ENCODE measurements at regions not wholly inside any gene's neighbourhood (a gene's known extent, or its start where the extent isn't known, plus 50 kb on each side); places are given as distances from the start of the nearest gene placed in this dataset.

DNA sequence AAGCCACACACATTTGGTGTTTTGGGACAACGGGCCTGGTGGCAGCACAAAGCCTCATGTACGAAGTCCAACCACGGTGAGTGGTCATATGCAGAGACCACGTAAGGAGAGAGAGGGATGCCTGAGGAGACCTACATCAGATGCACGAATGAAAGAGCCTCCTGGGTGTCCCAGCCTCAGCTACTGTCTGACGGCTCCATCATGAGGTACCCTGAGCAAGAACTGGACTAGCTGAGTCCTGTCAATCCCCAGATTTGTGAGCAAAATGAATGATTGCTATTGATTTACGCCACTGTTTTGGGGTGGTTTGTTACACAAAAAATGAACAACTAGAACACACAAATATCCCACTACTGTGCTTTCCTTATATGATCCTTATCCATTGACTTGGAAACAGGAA, 275.7 kb upstream of the KYNU start:
- no peaks in the 10 kb centered on the region for H3K4me1 ChIP-seq (ENCODE audit: control insufficient read depth, insufficient read depth, low read length)
- H3K36me3 ChIP-seq (ENCODE audit: control insufficient read depth, insufficient read depth, low read length) = no peaks in the 10 kb centered on the region
- no peak overlapping the region for H3K4me3 ChIP-seq (ENCODE audit: low read length)
- H3K9me3 ChIP-seq (ENCODE audit: control insufficient read depth, low read depth, low read length) = no peaks in the 10 kb centered on the region
- no peaks in the 10 kb centered on the region for H3K27me3 ChIP-seq (ENCODE audit: control insufficient read depth, insufficient read depth, low read length)
- whole genome bisulfite sequencing (ENCODE audit: insufficient coverage, low lambda C conversion rate) = no CpG with 5 or more reads among the region's 7 CpGs
- no peak overlapping the region for H3K27ac ChIP-seq (ENCODE audit: low read length)
- no peak for DNase-seq

DNA sequence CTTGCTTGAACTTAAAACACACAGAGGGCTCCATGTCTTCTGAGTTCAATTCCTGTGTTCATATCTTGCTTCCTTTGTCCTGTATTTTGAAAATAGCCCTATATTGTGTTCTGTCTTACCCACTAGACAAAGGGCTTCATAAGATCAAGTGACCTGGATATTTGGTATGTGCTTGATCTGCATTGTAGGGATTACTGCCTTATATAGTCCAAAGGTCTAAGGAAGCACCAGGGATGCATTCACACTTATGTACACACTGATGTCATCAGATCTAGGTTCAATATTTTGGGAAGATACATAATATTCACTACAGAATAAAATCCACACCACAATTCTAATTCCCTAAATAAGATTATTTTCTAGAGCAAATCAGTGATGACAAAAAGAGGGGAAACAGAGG, 278.0 kb upstream of the KYNU start:
- DNase-seq = no peak
- H3K4me1 ChIP-seq (ENCODE audit: control insufficient read depth, insufficient read depth, low read length) = no peaks in the 10 kb centered on the region
- H3K36me3 ChIP-seq (ENCODE audit: control insufficient read depth, insufficient read depth, low read length) = no peaks in the 10 kb centered on the region
- no peaks in the 10 kb centered on the region for H3K27me3 ChIP-seq (ENCODE audit: control insufficient read depth, insufficient read depth, low read length)
- H3K9me3 ChIP-seq (ENCODE audit: control insufficient read depth, low read depth, low read length) = no peaks in the 10 kb centered on the region
- no peak overlapping the region for H3K27ac ChIP-seq (ENCODE audit: low read length)
- H3K4me3 ChIP-seq (ENCODE audit: low read length) = no peak overlapping the region

DNA sequence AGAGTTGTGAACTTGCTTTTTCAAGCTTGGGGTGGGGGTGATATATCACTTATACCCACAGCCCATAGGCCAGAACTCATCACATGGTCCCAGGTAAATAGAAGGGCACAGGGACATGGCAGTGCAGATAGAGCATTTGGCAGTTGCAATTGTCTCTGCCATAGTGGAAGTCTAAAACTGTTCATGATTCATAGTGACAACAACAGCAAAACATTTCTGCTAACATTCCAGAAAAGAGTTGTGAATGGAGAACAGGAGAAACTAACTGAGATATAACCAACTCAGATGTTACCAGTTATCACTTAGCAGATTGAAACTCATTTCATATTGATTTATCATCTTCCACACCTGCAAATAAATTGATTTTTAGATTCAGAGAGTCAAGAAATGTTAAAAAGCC, 278.6 kb upstream of the KYNU start:
- H3K27ac ChIP-seq (ENCODE audit: low read length) = no peak overlapping the region
- DNase-seq = no peak
- H3K4me3 ChIP-seq (ENCODE audit: low read length) = no peak overlapping the region
- H3K4me1 ChIP-seq (ENCODE audit: control insufficient read depth, insufficient read depth, low read length) = no peaks in the 10 kb centered on the region
- H3K9me3 ChIP-seq (ENCODE audit: control insufficient read depth, low read depth, low read length) = no peaks in the 10 kb centered on the region
- no peaks in the 10 kb centered on the region for H3K36me3 ChIP-seq (ENCODE audit: control insufficient read depth, insufficient read depth, low read length)
- no peaks in the 10 kb centered on the region for H3K27me3 ChIP-seq (ENCODE audit: control insufficient read depth, insufficient read depth, low read length)

DNA sequence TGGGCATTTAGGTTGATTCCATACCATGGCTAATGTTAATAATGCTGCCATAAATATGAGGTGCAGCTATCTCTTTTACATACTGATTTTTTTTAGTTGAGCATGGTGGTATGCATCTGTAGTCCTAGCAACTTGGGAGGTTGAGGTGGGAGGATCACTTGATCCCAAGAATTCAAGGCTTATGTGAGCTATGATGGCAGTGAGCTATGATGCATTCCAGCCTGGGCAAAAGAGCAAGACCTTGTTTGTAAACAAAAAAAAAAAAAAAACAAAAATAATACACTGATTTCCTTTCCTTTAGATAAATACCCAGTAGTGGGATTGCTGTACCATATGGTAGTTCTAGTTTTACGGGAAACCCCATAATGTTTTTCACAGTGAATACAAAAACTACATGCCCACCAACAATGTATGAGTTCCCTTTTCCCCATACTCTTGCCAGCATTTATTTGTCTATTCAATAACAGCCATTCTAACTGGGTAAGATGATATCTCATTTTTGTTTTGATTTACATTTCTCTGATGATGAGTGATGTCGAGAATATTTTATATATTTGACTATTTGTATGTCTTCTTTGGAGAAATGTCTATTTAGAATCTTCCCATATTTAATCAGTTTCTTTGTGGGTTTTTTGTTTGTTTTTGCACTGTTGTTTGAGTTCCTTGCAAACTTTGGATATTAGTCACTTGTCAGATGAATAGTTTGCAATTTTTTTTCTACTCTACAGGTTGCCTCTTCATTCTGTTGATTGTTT, 281.0 kb upstream of the KYNU start:
- H3K9me3 ChIP-seq (ENCODE audit: control insufficient read depth, low read depth, low read length) = no peaks in the 10 kb centered on the region
- no peak for DNase-seq
- no peak overlapping the region for H3K27ac ChIP-seq (ENCODE audit: low read length)
- no peaks in the 10 kb centered on the region for H3K4me1 ChIP-seq (ENCODE audit: control insufficient read depth, insufficient read depth, low read length)
- no peaks in the 10 kb centered on the region for H3K36me3 ChIP-seq (ENCODE audit: control insufficient read depth, insufficient read depth, low read length)
- no peaks in the 10 kb centered on the region for H3K27me3 ChIP-seq (ENCODE audit: control insufficient read depth, insufficient read depth, low read length)
- WGBS (ENCODE audit: insufficient coverage, low lambda C conversion rate) = no CpG with 5 or more reads among the region's 2 CpGs
- no peak overlapping the region for H3K4me3 ChIP-seq (ENCODE audit: low read length)

DNA sequence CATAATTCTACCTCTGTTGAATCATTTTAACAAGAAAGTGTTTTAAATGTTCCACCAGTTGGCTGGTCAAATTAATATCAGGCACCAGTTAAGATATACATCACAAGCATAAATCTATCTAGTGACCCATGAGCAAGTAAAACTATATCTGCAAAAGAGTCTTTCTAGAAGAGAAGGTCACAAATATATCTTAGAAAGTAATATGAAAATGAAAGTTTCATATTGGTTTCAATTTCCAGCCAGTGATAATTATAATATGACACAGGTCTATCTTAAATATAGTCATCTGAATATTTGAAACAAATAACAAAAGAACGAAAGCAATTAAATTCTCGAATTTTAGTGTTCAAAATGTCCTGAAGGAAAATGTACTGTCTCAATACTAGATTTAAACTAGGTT, 282.5 kb upstream of the KYNU start:
- Histone ChIP-seq H3K4me3 (ENCODE audit: low read length) (no peak overlapping the region), H3K27ac (ENCODE audit: low read length) (no peak overlapping the region), H3K4me1 (ENCODE audit: control insufficient read depth, insufficient read depth, low read length) (no peaks in the 10 kb centered on the region), H3K9me3 (ENCODE audit: control insufficient read depth, low read depth, low read length) (no peaks in the 10 kb centered on the region), H3K27me3 (ENCODE audit: control insufficient read depth, insufficient read depth, low read length) (no peaks in the 10 kb centered on the region), H3K36me3 (ENCODE audit: control insufficient read depth, insufficient read depth, low read length) (no peaks in the 10 kb centered on the region)
- no peak for DNase-seq
- WGBS (ENCODE audit: insufficient coverage, low lambda C conversion rate) = 86% methylated on average over 2 of the region's 2 CpGs

GRCh38 chr2:142592171-142592570, 285.3 kb upstream of the KYNU start:
- no peaks in the 10 kb centered on the region for H3K9me3 ChIP-seq (ENCODE audit: control insufficient read depth, low read depth, low read length)
- H3K27me3 ChIP-seq (ENCODE audit: control insufficient read depth, insufficient read depth, low read length) = no peaks in the 10 kb centered on the region
- no peaks in the 10 kb centered on the region for H3K36me3 ChIP-seq (ENCODE audit: control insufficient read depth, insufficient read depth, low read length)
- no peak for DNase-seq
- no peak overlapping the region for H3K4me3 ChIP-seq (ENCODE audit: low read length)
- WGBS (ENCODE audit: insufficient coverage, low lambda C conversion rate) = 77% methylated on average over 2 of the region's 3 CpGs
- H3K4me1 ChIP-seq (ENCODE audit: control insufficient read depth, insufficient read depth, low read length) = no peaks in the 10 kb centered on the region
- H3K27ac ChIP-seq (ENCODE audit: low read length) = no peak overlapping the region

GRCh38 chr2:142591420-142591819, 286.0 kb upstream of the KYNU start:
- Histone ChIP-seq H3K4me3 (ENCODE audit: low read length) (no peak overlapping the region), H3K4me1 (ENCODE audit: control insufficient read depth, insufficient read depth, low read length) (no peaks in the 10 kb centered on the region), H3K36me3 (ENCODE audit: control insufficient read depth, insufficient read depth, low read length) (no peaks in the 10 kb centered on the region), H3K27ac (ENCODE audit: low read length) (no peak overlapping the region), H3K27me3 (ENCODE audit: control insufficient read depth, insufficient read depth, low read length) (no peaks in the 10 kb centered on the region), H3K9me3 (ENCODE audit: control insufficient read depth, low read depth, low read length) (no peaks in the 10 kb centered on the region)
- no CpG with 5 or more reads among the region's 2 CpGs for WGBS (ENCODE audit: insufficient coverage, low lambda C conversion rate)
- no peak for DNase-seq

DNA sequence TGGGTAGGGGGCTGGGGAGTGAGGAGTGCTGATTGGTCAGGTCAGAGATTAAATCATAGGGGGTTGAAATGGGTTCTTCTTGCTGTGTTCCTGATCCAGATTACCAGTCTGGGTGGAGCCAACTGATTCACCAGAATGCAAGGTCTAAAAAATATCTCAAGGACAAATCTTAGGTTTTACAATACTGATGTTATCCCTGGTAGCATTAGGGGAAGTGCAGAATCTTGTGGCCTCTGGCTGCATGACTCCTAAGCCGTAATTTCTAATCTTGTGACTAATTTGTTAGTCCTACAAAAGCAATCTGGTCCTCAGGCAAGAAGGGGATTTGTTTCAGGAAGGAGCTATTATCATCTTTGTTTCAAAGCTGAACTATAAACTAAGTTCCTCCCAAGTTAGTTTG, 289.2 kb upstream of the KYNU start:
- no peaks in the 10 kb centered on the region for H3K9me3 ChIP-seq (ENCODE audit: control insufficient read depth, low read depth, low read length)
- no peaks in the 10 kb centered on the region for H3K4me1 ChIP-seq (ENCODE audit: control insufficient read depth, insufficient read depth, low read length)
- no CpG with 5 or more reads among the region's 1 CpG for WGBS (ENCODE audit: insufficient coverage, low lambda C conversion rate)
- no peaks in the 10 kb centered on the region for H3K36me3 ChIP-seq (ENCODE audit: control insufficient read depth, insufficient read depth, low read length)
- H3K27ac ChIP-seq (ENCODE audit: low read length) = no peak overlapping the region
- no peaks in the 10 kb centered on the region for H3K27me3 ChIP-seq (ENCODE audit: control insufficient read depth, insufficient read depth, low read length)
- no peak for DNase-seq
- H3K4me3 ChIP-seq (ENCODE audit: low read length) = no peak overlapping the region

- WGBS (ENCODE audit: insufficient coverage, low lambda C conversion rate) = no CpG with 5 or more reads among the region's 5 CpGs
- DNase-seq = no peak
- H3K27ac ChIP-seq (ENCODE audit: low read length) = no peak overlapping the region
- H3K4me3 ChIP-seq (ENCODE audit: low read length) = no peak overlapping the region
- no peaks in the 10 kb centered on the region for H3K27me3 ChIP-seq (ENCODE audit: control insufficient read depth, insufficient read depth, low read length)
- H3K9me3 ChIP-seq (ENCODE audit: control insufficient read depth, low read depth, low read length) = no peaks in the 10 kb centered on the region
- H3K36me3 ChIP-seq (ENCODE audit: control insufficient read depth, insufficient read depth, low read length) = no peaks in the 10 kb centered on the region
- no peaks in the 10 kb centered on the region for H3K4me1 ChIP-seq (ENCODE audit: control insufficient read depth, insufficient read depth, low read length)
Measured at GRCh38 chr2:142586693-142587580, 290.5 kb upstream of the KYNU start.

- no peak overlapping the region for H3K4me3 ChIP-seq (ENCODE audit: low read length)
- no peaks in the 10 kb centered on the region for H3K9me3 ChIP-seq (ENCODE audit: control insufficient read depth, low read depth, low read length)
- H3K4me1 ChIP-seq (ENCODE audit: control insufficient read depth, insufficient read depth, low read length) = no peaks in the 10 kb centered on the region
- 100% methylated on average over 1 of the region's 2 CpGs for WGBS (ENCODE audit: insufficient coverage, low lambda C conversion rate)
- no peak overlapping the region for H3K27ac ChIP-seq (ENCODE audit: low read length)
- no peaks in the 10 kb centered on the region for H3K27me3 ChIP-seq (ENCODE audit: control insufficient read depth, insufficient read depth, low read length)
- H3K36me3 ChIP-seq (ENCODE audit: control insufficient read depth, insufficient read depth, low read length) = no peaks in the 10 kb centered on the region
- no peak for DNase-seq
Measured at GRCh38 chr2:142585785-142586184, 291.7 kb upstream of the KYNU start.

DNA sequence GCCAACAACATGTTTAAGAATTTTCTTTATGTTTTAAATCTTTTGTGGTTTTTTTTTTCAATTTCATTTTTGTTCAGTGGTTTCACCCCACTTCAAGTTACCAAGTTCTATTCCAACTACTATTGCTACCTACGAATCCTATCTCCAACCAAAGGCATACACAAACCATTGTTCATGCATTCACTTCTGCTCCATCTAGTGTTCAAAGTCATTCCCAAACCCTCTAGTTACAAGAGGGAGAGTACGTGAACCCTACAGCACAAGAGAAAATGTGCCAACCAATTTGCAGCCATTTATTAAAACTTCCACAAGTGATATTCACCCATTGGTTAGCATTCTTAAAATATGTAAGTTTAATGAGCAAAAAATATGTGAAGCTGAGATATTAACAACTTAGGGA, 295.1 kb upstream of the KYNU start:
- WGBS (ENCODE audit: insufficient coverage, low lambda C conversion rate) = 80% methylated on average over 1 of the region's 2 CpGs
- Histone ChIP-seq H3K27me3 (ENCODE audit: control insufficient read depth, insufficient read depth, low read length) (no peaks in the 10 kb centered on the region), H3K9me3 (ENCODE audit: control insufficient read depth, low read depth, low read length) (no peaks in the 10 kb centered on the region), H3K4me1 (ENCODE audit: control insufficient read depth, insufficient read depth, low read length) (no peaks in the 10 kb centered on the region), H3K4me3 (ENCODE audit: low read length) (no peak overlapping the region), H3K27ac (ENCODE audit: low read length) (no peak overlapping the region), H3K36me3 (ENCODE audit: control insufficient read depth, insufficient read depth, low read length) (no peaks in the 10 kb centered on the region)
- no peak for DNase-seq
